Stimulated activated CD4-positive, alpha-beta T cell treated with anti-CD3 and anti-CD28 coated beads, Interleukin-2, amount 100 ng/mL, for 24 hours (primary cell): ENCODE measurements at regions not wholly inside any gene's neighbourhood (a gene's known extent, or its start where the extent isn't known, plus 50 kb on each side); places are given as distances from the start of the nearest gene placed in this dataset.

Experiments used
- DNase-seq, 2 donors: peaks; one replicate each; pipeline ENCODE4 v3.0.0-alpha.2; 2020

GRCh38 chr12:54708826-54709225 lies 60.7 kb upstream of the DCD start:
- no peak for DNase-seq

- DNase-seq, result no peak
Observed at GRCh38 chr12:54704202-54704601, 56.0 kb upstream of the DCD start.

- DNase-seq, result no peak
Observed at GRCh38 chr12:54701940-54702592, 53.9 kb upstream of the DCD start.

- DNase-seq, result no peak
Observed at GRCh38 chr12:54700849-54701248, 52.7 kb upstream of the DCD start.

GRCh38 chr12:54700301-54700700 lies 52.1 kb upstream of the DCD start:
- DNase-seq, result no peak
